Omental fat pad (tissue), 3 donors: ENCODE measurements at regions not wholly inside any gene's neighbourhood (a gene's known extent, or its start where the extent isn't known, plus 50 kb on each side); places are given as distances from the start of the nearest gene placed in this dataset.

ENCODE experiments used
- ATAC-seq: fragments of 150-250 bp; one replicate; pipeline ENCODE4 v1.9.1; 2016; ENCODE audit warnings: mild to moderate bottlenecking, moderate library complexity; ENCODE audit not compliant: low FRiP score
- DNase-seq: peaks from one replicate; pipeline ENCODE4 v3.0.0-alpha.2; 2019; ENCODE audit warnings: low spot score
- TF ChIP-seq, protein P1 (sequence below), 3 donors: fragments of 450-650 bp; IDR thresholded peaks; one replicate each; pipeline ENCODE4 v1.5.1; 2016 to 2017; ENCODE audit warnings: antibody characterized with exemption in 3 of 3, mild to moderate bottlenecking in 3 of 3, moderate library complexity in 2 of 3

DNA sequence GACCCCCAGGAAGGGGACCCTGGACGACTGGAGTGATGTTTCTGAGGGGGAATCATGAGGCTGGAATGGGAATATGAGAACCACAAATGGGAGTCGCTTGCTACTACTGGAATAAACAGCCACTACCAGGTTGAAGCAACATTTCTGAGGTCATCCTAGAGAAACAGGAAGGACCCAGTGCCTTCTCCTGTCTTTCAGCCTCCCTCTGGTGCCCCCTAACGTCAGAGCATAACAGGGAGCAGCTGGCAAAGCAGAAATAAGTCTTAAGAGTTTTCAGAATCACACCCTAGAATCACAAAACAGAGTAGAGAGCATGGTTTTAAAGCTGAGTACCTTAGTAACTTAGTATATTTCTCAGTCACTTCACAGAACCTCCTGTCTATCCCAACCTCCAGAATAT lies 347.8 kb upstream of the PITX2 start:
- ATAC-seq, result no peak
- TF ChIP-seq, protein P1, sequence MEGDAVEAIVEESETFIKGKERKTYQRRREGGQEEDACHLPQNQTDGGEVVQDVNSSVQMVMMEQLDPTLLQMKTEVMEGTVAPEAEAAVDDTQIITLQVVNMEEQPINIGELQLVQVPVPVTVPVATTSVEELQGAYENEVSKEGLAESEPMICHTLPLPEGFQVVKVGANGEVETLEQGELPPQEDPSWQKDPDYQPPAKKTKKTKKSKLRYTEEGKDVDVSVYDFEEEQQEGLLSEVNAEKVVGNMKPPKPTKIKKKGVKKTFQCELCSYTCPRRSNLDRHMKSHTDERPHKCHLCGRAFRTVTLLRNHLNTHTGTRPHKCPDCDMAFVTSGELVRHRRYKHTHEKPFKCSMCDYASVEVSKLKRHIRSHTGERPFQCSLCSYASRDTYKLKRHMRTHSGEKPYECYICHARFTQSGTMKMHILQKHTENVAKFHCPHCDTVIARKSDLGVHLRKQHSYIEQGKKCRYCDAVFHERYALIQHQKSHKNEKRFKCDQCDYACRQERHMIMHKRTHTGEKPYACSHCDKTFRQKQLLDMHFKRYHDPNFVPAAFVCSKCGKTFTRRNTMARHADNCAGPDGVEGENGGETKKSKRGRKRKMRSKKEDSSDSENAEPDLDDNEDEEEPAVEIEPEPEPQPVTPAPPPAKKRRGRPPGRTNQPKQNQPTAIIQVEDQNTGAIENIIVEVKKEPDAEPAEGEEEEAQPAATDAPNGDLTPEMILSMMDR (IDR thresholded peaks at IDR 0.05), result no peak
- no peak for DNase-seq

DNA sequence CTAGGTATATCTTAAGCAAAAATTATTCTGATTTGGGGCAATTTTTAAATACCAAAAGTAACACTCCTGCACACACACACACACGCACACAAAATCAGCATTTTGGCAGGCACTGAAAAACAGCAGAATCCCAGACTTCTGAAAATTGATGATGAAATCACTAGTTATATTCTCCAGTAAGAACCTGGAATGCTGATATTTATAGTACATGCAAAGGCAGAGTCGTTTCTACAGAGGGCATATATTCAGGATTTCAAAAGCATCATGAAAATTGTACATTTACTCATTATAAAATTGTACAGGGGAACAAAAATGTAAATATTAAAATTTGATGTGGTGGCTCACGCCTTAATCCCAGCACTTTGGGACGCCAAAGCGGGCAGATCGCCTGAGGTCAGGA lies 352.5 kb upstream of the PITX2 start:
- TF ChIP-seq, protein P1 (IDR thresholded peaks at IDR 0.05), result no peak
- ATAC-seq (no peak), DNase-seq (no peak)

DNA sequence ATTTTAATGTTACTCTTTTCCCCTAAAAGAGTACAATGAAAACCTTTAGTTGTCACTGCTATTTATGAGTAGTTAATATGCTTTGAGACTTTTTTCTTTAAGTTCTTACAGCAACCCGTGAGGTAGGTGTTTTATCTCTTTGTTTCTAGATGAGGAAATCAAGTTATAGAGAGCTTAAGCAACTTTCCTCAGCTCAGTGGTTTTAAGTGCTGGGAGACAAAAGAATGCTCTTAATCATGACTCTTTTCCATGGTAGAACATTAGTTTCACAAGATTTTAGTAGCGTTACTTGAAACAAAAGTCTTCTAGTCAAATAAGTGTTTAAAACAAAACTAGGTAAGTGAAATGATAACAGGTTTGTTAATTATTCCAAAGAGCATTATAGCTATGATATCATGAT lies 354.7 kb upstream of the PITX2 start:
- no peak for ATAC-seq
- TF ChIP-seq, protein P1 (IDR thresholded peaks at IDR 0.05), result no peak
- DNase-seq, result no peak

DNA sequence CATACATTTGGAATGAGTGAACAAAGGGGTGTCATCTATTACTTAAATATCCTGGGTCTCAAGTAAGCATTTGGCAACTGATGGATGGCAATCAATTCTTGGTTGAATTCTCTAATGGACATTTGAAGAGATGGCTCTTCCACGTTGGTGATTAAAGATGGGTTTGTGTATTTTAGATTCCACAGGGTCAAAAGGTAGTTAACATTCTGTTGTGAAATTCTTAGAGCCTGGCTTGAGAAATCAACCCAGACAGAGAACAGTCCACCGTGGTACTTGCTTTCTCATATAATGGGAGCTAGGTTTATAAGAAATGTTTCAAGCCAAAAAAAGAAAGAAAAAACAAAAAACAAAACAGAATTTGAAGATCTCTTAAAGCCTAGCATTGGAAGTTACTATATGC lies 355.9 kb upstream of the PITX2 start:
- TF ChIP-seq, protein P1 (IDR thresholded peaks at IDR 0.05), result no peak
- DNase-seq, result no peak
- no peak for ATAC-seq

DNA sequence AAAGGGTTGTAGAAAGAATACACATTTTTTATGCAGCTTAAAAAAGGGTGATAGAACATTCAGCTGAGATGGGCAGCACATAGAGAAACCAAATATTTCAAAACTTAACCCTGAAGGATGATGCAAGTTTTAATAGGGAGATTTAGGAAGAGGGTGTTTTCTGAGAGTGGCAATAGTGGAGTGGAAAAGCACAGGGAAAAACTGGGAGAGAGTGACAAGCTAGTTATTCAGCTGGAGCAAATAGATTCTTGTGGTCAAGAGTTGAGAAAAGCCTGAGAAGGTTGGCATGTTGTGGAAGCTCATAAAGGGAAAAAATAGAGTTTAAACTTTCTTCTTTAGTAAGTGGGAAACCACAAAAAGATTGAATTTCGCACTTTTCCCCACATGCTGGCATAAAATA lies 359.6 kb upstream of the PITX2 start:
- DNase-seq, result no peak
- TF ChIP-seq, protein P1 (IDR thresholded peaks at IDR 0.05), result no peak
- ATAC-seq, result no peak

DNA sequence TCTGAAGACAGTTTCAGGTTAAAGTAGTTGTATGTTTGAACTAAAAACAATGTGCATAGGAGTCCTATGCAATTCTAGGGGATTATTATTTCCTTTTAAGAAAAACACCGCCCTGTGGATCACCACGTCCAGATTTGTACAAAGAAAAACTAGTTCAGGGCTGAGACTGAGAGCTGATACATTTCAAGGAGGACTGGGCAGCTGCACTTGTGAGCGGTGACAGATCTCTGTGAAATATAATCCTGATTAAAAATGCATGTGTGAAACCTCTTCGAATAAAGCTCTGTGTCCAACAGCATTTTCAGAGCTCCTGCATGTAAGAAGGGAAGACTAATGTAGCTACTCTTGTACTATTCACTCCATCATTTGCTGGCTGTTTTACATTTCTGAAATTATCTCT lies 365.8 kb upstream of the PITX2 start:
- no peak for DNase-seq
- no peak for ATAC-seq
- TF ChIP-seq, protein P1 (IDR thresholded peaks at IDR 0.05), result no peak

DNA sequence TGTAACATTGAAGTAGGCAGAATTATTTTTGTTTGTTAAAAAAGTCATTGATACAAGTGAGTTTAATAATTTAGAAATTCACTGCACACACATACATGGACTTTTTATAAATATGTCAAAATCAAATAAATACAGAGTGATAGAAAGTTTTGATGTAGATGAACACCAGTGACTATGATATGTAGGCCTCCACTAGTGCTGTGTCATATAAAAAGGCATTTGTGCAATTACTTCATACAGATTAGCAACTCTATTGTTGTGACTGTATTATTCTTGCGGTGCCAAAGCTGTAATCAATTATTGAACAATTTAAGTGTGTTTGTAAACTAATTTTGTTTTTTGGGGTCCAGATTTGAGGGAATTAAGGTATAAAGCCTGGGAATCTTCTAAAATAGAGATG lies 366.2 kb upstream of the PITX2 start:
- TF ChIP-seq, protein P1 (IDR thresholded peaks at IDR 0.05), result no peak
- DNase-seq (no peak), ATAC-seq (no peak)
